ENCODE measurements at regions not wholly inside any gene's neighbourhood (a gene's known extent, or its start where the extent isn't known, plus 50 kb on each side); places are given as distances from the start of the nearest gene placed in this dataset.

GRCh38 chr10:111599943-111600342 lies 523.1 kb downstream of the ADRA2A start:
- no peak overlapping the region for H3K4me3 ChIP-seq (ENCODE audit: insufficient read depth, low read depth, low read length)
- H3K9me1 ChIP-seq (ENCODE audit: insufficient read depth, low read length), result no peaks in the 10 kb centered on the region
- DNase-seq (no peak), ATAC-seq (ENCODE audit: low read depth) (no peak)
- no peak overlapping the region for H3K18ac ChIP-seq (ENCODE audit: low read depth, low read length)
- H2BK120ac ChIP-seq (ENCODE audit: low read depth, low read length), result no peak overlapping the region
- no peak overlapping the region for H2AK5ac ChIP-seq (ENCODE audit: low read depth, low read length)
- H3K79me1 ChIP-seq (ENCODE audit: low read depth in 1 of 2, low read length in 2 of 2), result no peaks in the 10 kb centered on the region
- no peak overlapping the region for H2AK9ac ChIP-seq (replicated peaks; ENCODE audit: low read depth, low read length, poor library complexity)
- no peak overlapping the region for H4K91ac ChIP-seq (ENCODE audit: insufficient read depth, low read depth, low read length)
- H4K5ac ChIP-seq (ENCODE audit: low read depth, low read length), result no peak overlapping the region
- no peak overlapping the region for H2AFZ ChIP-seq (replicated peaks; ENCODE audit: low read length, poor library complexity)
- no peak overlapping the region for H3K4me2 ChIP-seq (ENCODE audit: low read depth, low read length)
- H3K9ac ChIP-seq (ENCODE audit: low read depth, low read length), result no peak overlapping the region
- dilution Hi-C loops (cut with HindIII; ENCODE audit: low sequenced_read_pairs, unreplicated experiment), result no loop called here
- WGBS, 2 experiments (ENCODE audit: extremely low coverage in 2 of 2, insufficient read length in 1 of 2), result no CpG with 5 or more reads among the region's 2 CpGs
- in situ Hi-C loops (cut with MboI; ENCODE audit: low sequenced_read_pairs), result no loop called here
- no peak overlapping the region for H3K14ac ChIP-seq (replicated peaks; ENCODE audit: low read depth, low read length)
- no TSS peak for BruUV-seq (replicated peaks)
- no peak for TF ChIP-seq USF2 (IDR thresholded peaks at IDR 0.05; ENCODE audit: low read depth, low read length)
- no peak for TF ChIP-seq SMC3 (IDR thresholded peaks at IDR 0.05; ENCODE audit: low read depth, low read length)
- TF ChIP-seq RAD21 (IDR thresholded peaks at IDR 0.05; ENCODE audit: low read length), result no peak
- CTCF ChIA-PET, result no interaction called here
- intact Hi-C loops (cut with micrococcal nuclease), result loop anchor here (10.0 kb wide), 2 partner anchors 525 to 675 kb away; partner anchors contain the start of gene ADRA2A
- no peak overlapping the region for H3K23ac ChIP-seq (ENCODE audit: low read depth, low read length)
- H3K36me3 ChIP-seq (ENCODE audit: control insufficient read depth, insufficient read depth, low read length), result no peaks in the 10 kb centered on the region
- peaks cover 2% of the 10 kb centered on the region; the same call in 1 of the 2 replicates for H3K9me3 ChIP-seq (ENCODE audit: control insufficient read depth, insufficient read depth, low read length)
- no peaks in the 10 kb centered on the region for H3K27me3 ChIP-seq (ENCODE audit: control insufficient read depth, insufficient read depth, low read length)
- no peak overlapping the region for H3K27ac ChIP-seq (ENCODE audit: insufficient read depth, low read length)
- no peaks in the 10 kb centered on the region for H4K20me1 ChIP-seq (ENCODE audit: insufficient read depth, low read length)
- no peak overlapping the region for H2BK15ac ChIP-seq (ENCODE audit: low read depth, low read length)
- no peak overlapping the region for H2BK20ac ChIP-seq (ENCODE audit: low read depth, low read length)
- H2BK5ac ChIP-seq (ENCODE audit: low read depth, low read length, poor library complexity, severe bottlenecking), result no peak overlapping the region
- H3K4ac ChIP-seq (ENCODE audit: low read depth, low read length), result no peak overlapping the region
- POLR2A ChIA-PET (ENCODE audit: unreplicated experiment), result no interaction called here
- H3K56ac ChIP-seq (ENCODE audit: extremely low read depth, insufficient read depth, low read length), result no peak overlapping the region
- H4K8ac ChIP-seq (ENCODE audit: low read depth in 2 of 2, low read length in 2 of 2), result no peak overlapping the region
- H3K4me1 ChIP-seq (ENCODE audit: control insufficient read depth, insufficient read depth, low read length), result no peaks in the 10 kb centered on the region
